CD4-positive, alpha-beta T cell treated with Interleukin-15 for 4 hours (primary cell): ENCODE measurements at regions not wholly inside any gene's neighbourhood (a gene's known extent, or its start where the extent isn't known, plus 50 kb on each side); places are given as distances from the start of the nearest gene placed in this dataset.
"Not testable (repeated sequence)": the region's sequence is repeated elsewhere in the genome, so short reads cannot be mapped to it uniquely, and the experiment has no call there.

ENCODE experiments used
- DNase-seq: peaks from one replicate; pipeline ENCODE4 v3.0.0-alpha.2; 2020; ENCODE audit warnings: low spot score

DNA sequence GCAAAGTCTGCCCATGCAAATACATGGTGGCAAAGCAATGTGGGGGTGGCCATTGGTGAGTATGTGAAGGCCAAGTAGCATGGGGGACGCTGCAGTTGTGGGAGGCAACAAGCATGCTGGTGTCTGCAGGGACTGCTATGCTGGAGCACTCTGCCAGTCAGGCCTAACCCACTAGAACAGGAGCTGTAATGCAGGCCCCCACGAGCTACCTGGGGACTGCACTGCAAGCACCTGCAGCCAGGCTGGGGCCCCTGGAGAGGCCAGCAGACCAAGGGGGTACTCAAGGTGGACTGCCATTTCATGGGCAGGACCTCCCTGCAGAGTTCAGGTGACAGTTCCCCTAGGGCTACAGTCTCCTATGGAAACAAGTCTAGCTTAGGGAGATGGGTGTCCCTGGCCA, 183.8 kb upstream of the PDE4D start:
- no peak for DNase-seq

DNA sequence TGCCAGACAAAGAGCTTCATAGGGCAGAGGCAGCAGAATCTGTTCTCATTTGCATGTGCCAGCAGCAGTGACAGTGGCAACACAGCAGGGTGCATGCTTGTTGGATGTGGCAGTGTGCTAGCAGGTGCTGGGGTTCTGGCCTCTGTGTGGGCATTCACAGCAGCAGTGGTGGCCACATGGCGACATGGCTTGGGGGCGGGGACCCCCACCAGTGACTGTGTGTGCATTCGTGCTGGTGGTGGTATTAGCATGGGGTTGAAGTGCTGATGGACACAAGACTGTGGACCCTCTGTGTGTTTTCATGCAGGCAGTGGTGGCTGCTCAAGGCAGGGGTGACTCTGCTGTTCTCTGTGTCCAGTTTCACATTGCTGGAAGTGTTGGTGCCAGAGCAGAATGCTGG, 183.2 kb upstream of the PDE4D start:
- DNase-seq = no peak

DNA sequence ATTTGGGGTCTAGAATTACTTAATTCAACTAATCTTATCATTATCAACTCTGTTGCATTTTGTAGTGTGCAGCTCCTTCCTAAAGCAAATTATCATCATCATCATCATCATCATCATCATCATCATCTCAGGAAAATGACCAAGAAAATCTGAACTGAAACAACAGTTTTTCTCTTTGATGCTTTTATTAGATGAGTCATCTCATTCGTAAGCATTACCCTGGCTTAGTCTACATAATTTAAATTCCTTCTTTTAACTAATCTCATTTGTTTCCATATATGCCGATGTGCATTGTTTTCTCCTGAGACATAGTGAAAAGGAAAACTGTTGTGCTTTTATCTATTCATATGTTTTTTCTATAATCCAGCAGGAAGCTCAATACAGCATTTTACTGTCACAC, 173.0 kb upstream of the PDE4D start:
- no peak for DNase-seq

- DNase-seq = no peak
These were observed 166.9 kb upstream of the PDE4D start for GRCh38 chr5:60060389-60060788.

DNA sequence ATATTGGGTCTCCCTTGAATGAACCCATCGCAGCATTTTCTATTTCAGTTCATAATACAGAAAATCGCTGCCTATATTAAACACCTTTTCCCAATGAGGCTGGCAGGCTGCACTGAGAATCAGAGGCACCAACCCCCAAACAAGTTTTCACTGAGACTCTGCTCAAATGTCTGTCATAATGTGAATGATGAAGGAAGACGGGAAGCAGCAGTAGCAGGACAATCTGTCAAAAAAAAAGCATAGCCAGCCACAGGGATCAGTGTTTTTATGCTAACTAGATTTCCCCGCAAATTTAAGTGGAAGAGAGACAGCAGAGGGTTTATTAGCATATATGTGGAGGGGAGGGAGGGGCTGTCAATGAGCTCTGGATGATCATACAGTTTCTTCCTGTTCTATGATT, 162.7 kb upstream of the PDE4D start:
- no peak for DNase-seq

- DNase-seq = no peak
These were observed 161.6 kb upstream of the PDE4D start for GRCh38 chr5:60055168-60055567.

DNA sequence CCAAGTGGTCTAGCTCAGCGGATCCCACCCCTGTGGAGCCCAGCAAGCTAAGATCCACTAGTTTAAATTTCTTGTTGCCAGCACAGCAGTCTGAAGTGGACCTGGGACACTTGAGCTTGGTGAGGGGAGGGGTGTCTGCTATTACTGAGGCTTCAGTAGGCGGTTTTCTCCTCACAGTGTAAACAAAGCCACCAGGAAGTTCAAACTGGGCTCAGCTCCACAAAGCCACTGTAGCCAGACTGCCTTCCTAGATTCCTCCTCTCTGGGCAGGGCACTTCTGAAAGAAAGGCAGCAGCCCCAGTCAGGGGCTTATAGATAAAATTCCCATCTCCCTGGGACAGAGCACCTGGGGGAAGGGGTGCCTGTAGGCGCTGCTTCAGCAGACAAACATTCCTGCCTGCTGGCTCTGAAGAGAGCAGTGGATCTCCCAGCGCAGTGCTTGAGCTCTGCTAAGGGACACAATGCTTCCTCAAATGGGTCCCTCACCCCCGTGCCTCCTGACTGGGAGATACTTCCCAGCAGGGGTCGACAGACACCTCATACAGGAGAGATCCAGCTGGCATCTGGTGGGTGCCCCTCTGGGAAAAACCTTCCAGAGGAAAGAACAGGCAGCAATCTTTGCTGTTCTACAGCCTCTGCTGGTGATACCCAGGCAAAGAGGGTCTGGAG, 148.6 kb upstream of the PDE4D start:
- not testable (repeated sequence) for DNase-seq

DNA sequence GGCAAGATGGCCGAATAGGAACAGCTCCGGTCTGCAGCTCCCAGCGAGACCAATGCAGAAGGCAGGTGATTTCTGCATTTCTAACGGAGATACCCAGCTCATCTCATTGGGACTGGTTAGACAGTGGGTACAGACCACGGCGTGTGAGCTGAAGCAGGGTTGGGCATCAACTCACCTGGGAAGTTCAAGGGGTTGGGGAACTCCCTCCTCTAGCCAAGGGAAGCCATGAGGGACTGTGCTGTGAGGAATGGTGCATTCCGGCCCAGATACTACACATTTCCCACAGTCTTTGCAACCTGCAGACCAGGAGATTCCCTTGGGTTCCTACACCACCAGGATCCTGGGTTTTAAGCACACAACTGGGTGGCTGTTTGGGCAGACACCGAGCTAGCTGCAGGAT, 148.0 kb upstream of the PDE4D start:
- not testable (repeated sequence) for DNase-seq

- DNase-seq = no peak
These were observed 142.8 kb upstream of the PDE4D start for GRCh38 chr5:60036192-60036938.

DNA sequence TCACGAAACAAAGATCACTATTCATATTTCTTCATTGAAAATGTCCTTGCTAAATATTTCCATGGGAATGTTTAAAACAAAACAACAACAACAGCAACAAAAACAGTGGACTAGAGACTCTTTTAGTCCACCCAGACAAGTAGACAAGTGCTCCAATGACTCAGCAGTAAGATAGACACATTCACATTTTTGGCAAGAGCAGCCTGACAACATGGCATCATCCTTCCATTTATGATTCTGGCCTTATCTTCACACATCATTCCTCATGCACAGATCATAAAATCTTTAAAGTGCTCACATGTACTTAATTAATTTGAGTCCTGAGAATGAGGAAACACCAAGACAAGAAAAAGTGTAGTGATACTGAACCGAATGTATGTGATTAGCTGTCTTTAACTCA, 132.6 kb upstream of the PDE4D start:
- DNase-seq = no peak

- no peak for DNase-seq
These were observed 130.6 kb upstream of the PDE4D start for GRCh38 chr5:60024104-60024503.

DNA sequence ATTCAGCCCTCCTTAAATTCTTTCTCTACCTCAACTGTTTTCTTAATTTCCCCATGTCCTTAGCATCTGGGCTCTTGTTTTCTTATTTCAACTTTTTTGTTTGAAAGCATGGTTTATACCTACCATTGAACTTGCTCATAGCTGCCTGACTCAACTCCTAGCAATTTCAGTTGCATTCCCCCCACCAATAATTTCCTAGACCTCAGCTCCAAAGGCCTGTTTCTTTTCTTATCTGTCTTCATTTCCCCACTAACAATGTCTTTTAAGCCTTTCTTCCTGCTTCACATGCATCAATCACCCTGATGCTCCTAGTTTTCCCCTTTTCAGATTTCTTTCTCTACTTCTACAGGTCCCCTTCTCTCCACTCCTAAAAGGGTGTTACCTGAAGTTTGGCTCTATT, 129.7 kb upstream of the PDE4D start:
- DNase-seq = no peak

DNA sequence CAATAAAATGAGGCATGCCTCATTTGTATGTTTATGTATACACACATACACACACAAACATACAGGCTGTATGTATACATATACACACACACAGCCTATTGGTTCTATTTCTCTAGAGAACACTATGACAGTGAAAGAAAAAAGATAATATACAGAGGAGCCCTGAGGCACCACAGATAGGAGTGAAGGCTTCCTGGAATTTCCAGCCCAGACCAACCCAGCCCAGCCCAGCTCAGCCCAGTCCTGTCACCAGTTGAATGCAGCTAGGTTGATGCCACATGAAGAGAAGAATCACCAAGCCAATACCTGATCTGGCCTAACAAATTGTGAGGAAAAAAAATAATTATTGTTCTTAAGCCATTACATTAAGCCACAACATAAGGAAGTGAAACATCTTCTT, 126.9 kb upstream of the PDE4D start:
- DNase-seq = no peak

- DNase-seq = not testable (repeated sequence)
These were observed 125.4 kb upstream of the PDE4D start for GRCh38 chr5:60018960-60019359.

GRCh38 chr5:60018091-60018490, 124.6 kb upstream of the PDE4D start:
- DNase-seq = no peak

DNA sequence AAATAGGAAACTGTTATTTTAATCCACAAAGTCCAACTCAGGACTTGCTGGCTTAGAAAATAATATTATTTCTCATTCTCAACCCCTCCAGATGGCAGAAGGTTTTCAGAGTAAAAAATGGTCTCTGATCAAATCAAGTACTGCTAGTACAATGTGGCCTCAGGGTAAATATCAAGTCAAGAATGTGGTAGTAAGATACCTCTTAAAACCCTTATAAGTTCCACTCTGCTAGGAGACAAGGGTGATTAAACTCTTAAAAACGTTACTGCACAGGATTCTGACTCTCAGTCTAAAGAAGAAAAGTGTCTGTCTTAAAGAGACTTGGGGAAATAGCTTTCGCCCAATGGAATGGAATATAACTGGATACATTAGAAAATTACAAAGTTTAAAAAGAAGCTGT, 120.8 kb upstream of the PDE4D start:
- no peak for DNase-seq

GRCh38 chr5:60010853-60011252, 117.3 kb upstream of the PDE4D start:
- no peak for DNase-seq

- DNase-seq = no peak
These were observed 116.8 kb upstream of the PDE4D start for GRCh38 chr5:60010328-60010727.

- DNase-seq = no peak
These were observed 114.2 kb upstream of the PDE4D start for GRCh38 chr5:60007729-60008128.

- no peak for DNase-seq
These were observed 105.5 kb upstream of the PDE4D start for GRCh38 chr5:59999056-59999455.

- DNase-seq = no peak
These were observed 98.7 kb upstream of the PDE4D start for GRCh38 chr5:59992206-59992605.

DNA sequence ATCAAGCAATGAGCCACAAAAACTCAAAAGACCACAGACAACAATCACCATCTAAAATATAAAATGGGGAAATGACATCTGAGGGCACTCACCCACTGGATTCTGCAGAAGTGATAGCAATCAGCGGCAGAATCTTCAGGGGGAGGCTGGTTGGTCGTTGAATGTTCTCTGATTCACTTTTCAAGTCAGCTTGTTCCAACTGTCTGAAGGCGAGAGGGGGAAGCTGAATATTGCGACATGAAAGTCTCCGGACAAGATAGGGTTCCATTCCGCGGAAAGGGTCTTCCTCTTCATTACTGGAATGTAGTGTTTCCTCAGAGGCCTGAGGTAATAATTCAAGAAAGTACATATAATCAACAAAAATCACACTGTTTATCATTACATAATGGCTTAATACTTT, 94.9 kb upstream of the PDE4D start:
- no peak for DNase-seq

DNA sequence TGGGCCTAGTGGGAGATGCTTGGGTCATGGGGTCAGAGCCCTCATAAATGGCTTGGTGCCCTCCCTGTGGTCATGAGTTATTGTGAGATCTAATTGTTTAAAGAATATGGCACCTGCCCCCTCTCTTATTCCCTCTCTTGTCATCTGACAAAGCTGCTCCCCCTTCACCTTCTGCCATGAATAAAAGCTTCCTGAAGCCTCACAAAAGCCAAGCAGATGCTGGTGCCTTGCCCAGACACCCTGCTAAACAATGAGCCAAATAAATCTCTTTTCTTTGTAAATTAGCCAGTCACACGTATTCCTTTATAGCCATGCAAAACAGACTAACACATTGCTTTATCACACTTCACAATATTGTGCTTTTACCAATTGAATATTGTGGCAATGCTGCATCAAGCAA, 82.8 kb upstream of the PDE4D start:
- no peak for DNase-seq

DNA sequence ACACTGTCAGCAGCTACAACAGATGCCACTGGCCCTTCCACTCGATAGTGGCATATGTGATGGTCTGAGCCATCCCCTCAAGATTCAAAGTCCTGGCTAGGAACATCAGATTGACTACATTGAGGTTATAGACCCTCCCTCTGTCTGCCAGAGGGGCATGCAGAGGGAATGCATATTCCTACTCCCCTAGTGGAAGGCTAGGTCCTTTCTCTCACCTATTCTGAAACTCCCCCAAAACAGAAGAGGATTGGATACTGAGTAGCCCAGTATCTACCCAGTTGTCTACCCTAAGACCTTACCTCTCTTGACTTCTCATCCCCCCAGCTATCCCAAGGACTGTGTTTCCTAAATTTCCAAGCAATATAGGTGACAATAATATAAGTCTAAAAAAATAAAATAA, 78.5 kb upstream of the PDE4D start:
- no peak for DNase-seq
